ENCODE measurements at regions not wholly inside any gene's neighbourhood (a gene's known extent, or its start where the extent isn't known, plus 50 kb on each side); places are given as distances from the start of the nearest gene placed in this dataset.

DNA sequence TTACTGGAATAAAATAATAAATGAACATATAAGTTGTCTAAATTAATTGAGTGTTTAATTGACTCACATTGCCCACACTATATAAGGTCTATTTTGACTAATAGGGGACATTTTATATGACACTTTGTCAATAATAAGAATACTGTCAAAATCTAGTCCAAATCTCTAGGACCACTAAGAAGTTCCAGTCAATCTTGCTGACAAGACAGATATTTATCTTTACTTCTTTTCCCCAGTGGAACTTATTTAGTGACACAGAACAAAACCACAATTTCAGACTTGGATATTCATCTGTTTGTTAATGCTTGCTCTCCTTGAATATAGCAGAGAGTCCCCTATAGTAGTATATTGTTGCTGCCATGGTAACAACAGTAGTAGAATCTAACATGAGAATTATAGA lies 954.6 kb upstream of the MANEA start:
- TF ChIP-seq CTCF (IDR thresholded peaks at IDR 0.05) (no peak), POLR2A (IDR thresholded peaks at IDR 0.05) (no peak)

All from right lobe of liver (tissue), 4 donors.